Epidermal melanocyte (primary cell): ENCODE measurements at regions not wholly inside any gene's neighbourhood (a gene's known extent, or its start where the extent isn't known, plus 50 kb on each side); places are given as distances from the start of the nearest gene placed in this dataset.
A peak's percentile ranks its signal among the peaks of the same experiment; 100 is the strongest.

Experiments used
- DNase-seq: peaks from one replicate; pipeline ENCODE4 v3.0.0; 2011; ENCODE audit warnings: low spot score; ENCODE audit not compliant: insufficient read length

- DNase-seq = no peak
Measured at GRCh38 chr21:38937844-38938243, 132.1 kb downstream of the ETS2 start.

- DNase-seq = no peak
Measured at GRCh38 chr21:38937286-38937790, 131.6 kb downstream of the ETS2 start.

- DNase-seq = no peak
Measured at GRCh38 chr21:38936240-38936639, 130.5 kb downstream of the ETS2 start.

- no peak for DNase-seq
Measured at GRCh38 chr21:38933731-38934130, 128.0 kb downstream of the ETS2 start.

GRCh38 chr21:38931291-38931690 is 125.6 kb downstream of the ETS2 start:
- DNase-seq = no peak

GRCh38 chr21:38930853-38931252 is 125.1 kb downstream of the ETS2 start:
- DNase-seq = no peak

- DNase-seq = no peak
Measured at GRCh38 chr21:38930066-38930465, 124.3 kb downstream of the ETS2 start.

GRCh38 chr21:38929652-38930051 is 123.9 kb downstream of the ETS2 start:
- no peak for DNase-seq

GRCh38 chr21:38929142-38929541 is 123.4 kb downstream of the ETS2 start:
- DNase-seq = no peak

GRCh38 chr21:38927776-38928175 is 122.0 kb downstream of the ETS2 start:
- no peak for DNase-seq

- DNase-seq = peak; percentile 40
Measured at GRCh38 chr21:38925923-38926322, 120.2 kb downstream of the ETS2 start.

GRCh38 chr21:38925478-38925877 is 119.7 kb downstream of the ETS2 start:
- no peak for DNase-seq

GRCh38 chr21:38924954-38925353 is 119.2 kb downstream of the ETS2 start:
- DNase-seq = no peak

GRCh38 chr21:38923429-38923828 is 117.7 kb downstream of the ETS2 start:
- DNase-seq = no peak

- DNase-seq = no peak
Measured at GRCh38 chr21:38922474-38923235, 116.9 kb downstream of the ETS2 start.

- DNase-seq = no peak
Measured at GRCh38 chr21:38921511-38922251, 116.0 kb downstream of the ETS2 start.

GRCh38 chr21:38920631-38921398 is 115.1 kb downstream of the ETS2 start:
- DNase-seq = peak; percentile 41

GRCh38 chr21:38918607-38919346 is 113.0 kb downstream of the ETS2 start:
- no peak for DNase-seq

- no peak for DNase-seq
Measured at GRCh38 chr21:38917043-38917774, 111.5 kb downstream of the ETS2 start.

GRCh38 chr21:38916214-38916964 is 110.7 kb downstream of the ETS2 start:
- no peak for DNase-seq
